GM23338 (cell line): ENCODE measurements at regions not wholly inside any gene's neighbourhood (a gene's known extent, or its start where the extent isn't known, plus 50 kb on each side); places are given as distances from the start of the nearest gene placed in this dataset.

Experiments
- CREB1 ChIP-seq: fragments of 250-450 bp; sonication (Bioruptor Pico); IDR thresholded peaks from 2 replicates; pipeline ENCODE4 v1.5.0; 2020; ENCODE audit warnings: low read depth, mild to moderate bottlenecking, moderate library complexity
- EZH2 ChIP-seq: fragments of 200-600 bp; sonication (generic); IDR thresholded peaks from one replicate; pipeline ENCODE4 v1.8.0; 2017; ENCODE audit warnings: antibody characterized with exemption, mild to moderate bottlenecking, low read depth; ENCODE audit not compliant: unreplicated experiment
- JUNB ChIP-seq: IDR thresholded peaks from one replicate; pipeline ENCODE4 v1.6.1; 2016; ENCODE audit warnings: antibody characterized with exemption; ENCODE audit not compliant: unreplicated experiment
- NANOG ChIP-seq: IDR thresholded peaks from 2 replicates; pipeline ENCODE4 v1.6.1; 2016; ENCODE audit warnings: antibody characterized with exemption, borderline replicate concordance
- STAT1 ChIP-seq: IDR thresholded peaks from one replicate; pipeline ENCODE4 v1.6.1; 2016; ENCODE audit warnings: antibody characterized with exemption; ENCODE audit not compliant: unreplicated experiment
- ZNF331 ChIP-seq: fragments of 250-450 bp; sonication (Bioruptor Pico); IDR thresholded peaks from 2 replicates; pipeline ENCODE4 v1.5.0; 2020; ENCODE audit warnings: low read depth, mild to moderate bottlenecking, moderate library complexity
- TF ChIP-seq, protein P1 (sequence below): fragments of 250-450 bp; sonication (Bioruptor Pico); IDR thresholded peaks from 2 replicates; pipeline ENCODE4 v1.5.0; 2020; ENCODE audit warnings: mild to moderate bottlenecking, moderate library complexity
- TF ChIP-seq, protein P2 (sequence below): IDR thresholded peaks from one replicate; pipeline ENCODE4 v1.6.1; 2018; ENCODE audit warnings: antibody characterized with exemption; ENCODE audit not compliant: unreplicated experiment
- TF ChIP-seq, protein P3 (sequence below): IDR thresholded peaks from 2 replicates; pipeline ENCODE4 v1.6.1; 2016; ENCODE audit warnings: antibody characterized with exemption

DNA sequence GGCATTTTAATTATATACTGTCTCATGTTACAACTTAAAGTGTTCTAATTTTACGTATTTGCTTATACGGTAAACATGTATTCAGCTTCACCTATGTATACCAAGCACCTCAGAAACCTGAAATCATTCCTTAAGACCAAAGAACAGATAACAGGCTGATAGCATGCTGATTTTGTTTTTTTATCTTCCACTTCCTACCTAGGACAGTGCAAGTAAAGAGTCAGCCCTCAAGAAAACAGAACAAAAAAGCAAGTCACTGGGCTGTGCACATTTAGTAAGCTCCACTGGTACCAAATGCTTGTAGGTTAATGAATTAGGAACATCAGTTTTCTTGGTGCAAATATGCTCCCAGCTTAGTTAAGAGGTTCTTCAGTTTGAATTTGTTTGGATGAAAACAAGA is 611.3 kb downstream of the VRK1 start (continued):
- TF ChIP-seq, protein P1, sequence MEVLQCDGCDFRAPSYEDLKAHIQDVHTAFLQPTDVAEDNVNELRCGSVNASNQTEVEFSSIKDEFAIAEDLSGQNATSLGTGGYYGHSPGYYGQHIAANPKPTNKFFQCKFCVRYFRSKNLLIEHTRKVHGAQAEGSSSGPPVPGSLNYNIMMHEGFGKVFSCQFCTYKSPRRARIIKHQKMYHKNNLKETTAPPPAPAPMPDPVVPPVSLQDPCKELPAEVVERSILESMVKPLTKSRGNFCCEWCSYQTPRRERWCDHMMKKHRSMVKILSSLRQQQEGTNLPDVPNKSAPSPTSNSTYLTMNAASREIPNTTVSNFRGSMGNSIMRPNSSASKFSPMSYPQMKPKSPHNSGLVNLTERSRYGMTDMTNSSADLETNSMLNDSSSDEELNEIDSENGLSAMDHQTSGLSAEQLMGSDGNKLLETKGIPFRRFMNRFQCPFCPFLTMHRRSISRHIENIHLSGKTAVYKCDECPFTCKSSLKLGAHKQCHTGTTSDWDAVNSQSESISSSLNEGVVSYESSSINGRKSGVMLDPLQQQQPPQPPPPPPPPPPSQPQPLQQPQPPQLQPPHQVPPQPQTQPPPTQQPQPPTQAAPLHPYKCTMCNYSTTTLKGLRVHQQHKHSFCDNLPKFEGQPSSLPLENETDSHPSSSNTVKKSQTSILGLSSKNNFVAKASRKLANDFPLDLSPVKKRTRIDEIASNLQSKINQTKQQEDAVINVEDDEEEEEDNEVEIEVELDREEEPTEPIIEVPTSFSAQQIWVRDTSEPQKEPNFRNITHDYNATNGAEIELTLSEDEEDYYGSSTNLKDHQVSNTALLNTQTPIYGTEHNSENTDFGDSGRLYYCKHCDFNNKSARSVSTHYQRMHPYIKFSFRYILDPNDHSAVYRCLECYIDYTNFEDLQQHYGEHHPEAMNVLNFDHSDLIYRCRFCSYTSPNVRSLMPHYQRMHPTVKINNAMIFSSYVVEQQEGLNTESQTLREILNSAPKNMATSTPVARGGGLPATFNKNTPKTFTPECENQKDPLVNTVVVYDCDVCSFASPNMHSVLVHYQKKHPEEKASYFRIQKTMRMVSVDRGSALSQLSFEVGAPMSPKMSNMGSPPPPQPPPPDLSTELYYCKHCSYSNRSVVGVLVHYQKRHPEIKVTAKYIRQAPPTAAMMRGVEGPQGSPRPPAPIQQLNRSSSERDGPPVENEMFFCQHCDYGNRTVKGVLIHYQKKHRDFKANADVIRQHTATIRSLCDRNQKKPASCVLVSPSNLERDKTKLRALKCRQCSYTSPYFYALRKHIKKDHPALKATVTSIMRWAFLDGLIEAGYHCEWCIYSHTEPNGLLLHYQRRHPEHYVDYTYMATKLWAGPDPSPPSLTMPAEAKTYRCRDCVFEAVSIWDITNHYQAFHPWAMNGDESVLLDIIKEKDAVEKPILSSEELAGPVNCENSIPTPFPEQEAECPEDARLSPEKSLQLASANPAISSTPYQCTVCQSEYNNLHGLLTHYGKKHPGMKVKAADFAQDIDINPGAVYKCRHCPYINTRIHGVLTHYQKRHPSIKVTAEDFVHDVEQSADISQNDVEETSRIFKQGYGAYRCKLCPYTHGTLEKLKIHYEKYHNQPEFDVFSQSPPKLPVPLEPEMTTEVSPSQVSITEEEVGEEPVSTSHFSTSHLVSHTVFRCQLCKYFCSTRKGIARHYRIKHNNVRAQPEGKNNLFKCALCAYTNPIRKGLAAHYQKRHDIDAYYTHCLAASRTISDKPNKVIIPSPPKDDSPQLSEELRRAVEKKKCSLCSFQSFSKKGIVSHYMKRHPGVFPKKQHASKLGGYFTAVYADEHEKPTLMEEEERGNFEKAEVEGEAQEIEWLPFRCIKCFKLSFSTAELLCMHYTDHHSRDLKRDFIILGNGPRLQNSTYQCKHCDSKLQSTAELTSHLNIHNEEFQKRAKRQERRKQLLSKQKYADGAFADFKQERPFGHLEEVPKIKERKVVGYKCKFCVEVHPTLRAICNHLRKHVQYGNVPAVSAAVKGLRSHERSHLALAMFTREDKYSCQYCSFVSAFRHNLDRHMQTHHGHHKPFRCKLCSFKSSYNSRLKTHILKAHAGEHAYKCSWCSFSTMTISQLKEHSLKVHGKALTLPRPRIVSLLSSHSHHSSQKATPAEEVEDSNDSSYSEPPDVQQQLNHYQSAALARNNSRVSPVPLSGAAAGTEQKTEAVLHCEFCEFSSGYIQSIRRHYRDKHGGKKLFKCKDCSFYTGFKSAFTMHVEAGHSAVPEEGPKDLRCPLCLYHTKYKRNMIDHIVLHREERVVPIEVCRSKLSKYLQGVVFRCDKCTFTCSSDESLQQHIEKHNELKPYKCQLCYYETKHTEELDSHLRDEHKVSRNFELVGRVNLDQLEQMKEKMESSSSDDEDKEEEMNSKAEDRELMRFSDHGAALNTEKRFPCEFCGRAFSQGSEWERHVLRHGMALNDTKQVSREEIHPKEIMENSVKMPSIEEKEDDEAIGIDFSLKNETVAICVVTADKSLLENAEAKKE (CRISPR knock-in tag), result no peak
- TF ChIP-seq NANOG, result no peak
- TF ChIP-seq, protein P2, sequence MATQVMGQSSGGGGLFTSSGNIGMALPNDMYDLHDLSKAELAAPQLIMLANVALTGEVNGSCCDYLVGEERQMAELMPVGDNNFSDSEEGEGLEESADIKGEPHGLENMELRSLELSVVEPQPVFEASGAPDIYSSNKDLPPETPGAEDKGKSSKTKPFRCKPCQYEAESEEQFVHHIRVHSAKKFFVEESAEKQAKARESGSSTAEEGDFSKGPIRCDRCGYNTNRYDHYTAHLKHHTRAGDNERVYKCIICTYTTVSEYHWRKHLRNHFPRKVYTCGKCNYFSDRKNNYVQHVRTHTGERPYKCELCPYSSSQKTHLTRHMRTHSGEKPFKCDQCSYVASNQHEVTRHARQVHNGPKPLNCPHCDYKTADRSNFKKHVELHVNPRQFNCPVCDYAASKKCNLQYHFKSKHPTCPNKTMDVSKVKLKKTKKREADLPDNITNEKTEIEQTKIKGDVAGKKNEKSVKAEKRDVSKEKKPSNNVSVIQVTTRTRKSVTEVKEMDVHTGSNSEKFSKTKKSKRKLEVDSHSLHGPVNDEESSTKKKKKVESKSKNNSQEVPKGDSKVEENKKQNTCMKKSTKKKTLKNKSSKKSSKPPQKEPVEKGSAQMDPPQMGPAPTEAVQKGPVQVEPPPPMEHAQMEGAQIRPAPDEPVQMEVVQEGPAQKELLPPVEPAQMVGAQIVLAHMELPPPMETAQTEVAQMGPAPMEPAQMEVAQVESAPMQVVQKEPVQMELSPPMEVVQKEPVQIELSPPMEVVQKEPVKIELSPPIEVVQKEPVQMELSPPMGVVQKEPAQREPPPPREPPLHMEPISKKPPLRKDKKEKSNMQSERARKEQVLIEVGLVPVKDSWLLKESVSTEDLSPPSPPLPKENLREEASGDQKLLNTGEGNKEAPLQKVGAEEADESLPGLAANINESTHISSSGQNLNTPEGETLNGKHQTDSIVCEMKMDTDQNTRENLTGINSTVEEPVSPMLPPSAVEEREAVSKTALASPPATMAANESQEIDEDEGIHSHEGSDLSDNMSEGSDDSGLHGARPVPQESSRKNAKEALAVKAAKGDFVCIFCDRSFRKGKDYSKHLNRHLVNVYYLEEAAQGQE, result no peak
- TF ChIP-seq ZNF331 (CRISPR knock-in tag), result no peak
- TF ChIP-seq JUNB, result no peak
- no peak for TF ChIP-seq EZH2
- TF ChIP-seq, protein P3, sequence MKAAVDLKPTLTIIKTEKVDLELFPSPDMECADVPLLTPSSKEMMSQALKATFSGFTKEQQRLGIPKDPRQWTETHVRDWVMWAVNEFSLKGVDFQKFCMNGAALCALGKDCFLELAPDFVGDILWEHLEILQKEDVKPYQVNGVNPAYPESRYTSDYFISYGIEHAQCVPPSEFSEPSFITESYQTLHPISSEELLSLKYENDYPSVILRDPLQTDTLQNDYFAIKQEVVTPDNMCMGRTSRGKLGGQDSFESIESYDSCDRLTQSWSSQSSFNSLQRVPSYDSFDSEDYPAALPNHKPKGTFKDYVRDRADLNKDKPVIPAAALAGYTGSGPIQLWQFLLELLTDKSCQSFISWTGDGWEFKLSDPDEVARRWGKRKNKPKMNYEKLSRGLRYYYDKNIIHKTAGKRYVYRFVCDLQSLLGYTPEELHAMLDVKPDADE, result no peak
- TF ChIP-seq STAT1, result no peak
- TF ChIP-seq CREB1 (CRISPR knock-in tag), result no peak
